ENCODE measurements at regions not wholly inside any gene's neighbourhood (a gene's known extent, or its start where the extent isn't known, plus 50 kb on each side); places are given as distances from the start of the nearest gene placed in this dataset.

DNA sequence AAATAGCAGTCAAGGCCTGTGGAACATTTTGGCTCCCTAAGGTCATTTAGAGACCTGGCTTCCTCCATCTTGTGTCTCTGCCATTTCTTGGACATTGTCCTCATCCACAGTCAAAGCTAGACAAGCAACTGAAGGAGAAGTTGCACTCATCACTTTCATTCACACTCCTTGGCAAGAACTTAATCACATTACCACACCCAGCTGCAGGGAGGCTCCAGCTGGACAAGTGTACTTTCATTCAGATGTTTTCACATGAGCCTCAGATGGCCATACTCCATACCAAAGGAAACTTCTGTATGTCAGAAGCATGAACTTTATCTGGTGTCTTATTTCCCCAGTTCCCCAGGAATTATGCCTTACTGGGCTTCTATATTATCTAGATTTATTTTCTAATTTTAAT is 537.4 kb downstream of the TMEM135 start:
- H3K27me3 Mint-ChIP-seq (ENCODE audit: low read depth): no peaks in the 10 kb centered on the region
- peak overlapping the region in 1 of 3 experiments; percentile 95; a peak in 2 of 7 replicates for H3K27ac Mint-ChIP-seq
- no peaks in the 10 kb centered on the region for H3K79me1 ChIP-seq (ENCODE audit: insufficient read depth, low read depth, low read length, poor library complexity, severe bottlenecking)

More for the DNA sequence above, 537.4 kb downstream of the TMEM135 start:
- Mint-ChIP-seq H3K9me3 (no peaks in the 10 kb centered on the region), H3K36me3 (ENCODE audit: insufficient read depth in 1 of 3, low read depth in 3 of 3) (no peaks in the 10 kb centered on the region; a peak in 2 of 7 replicates), H3K4me1 (peaks cover 37 to 47% of the 10 kb centered on the region in 2 experiments), H3K4me3 (no peak overlapping the region)
- no peak overlapping the region for H2BK20ac ChIP-seq (ENCODE audit: low read depth, low read length, poor library complexity, severe bottlenecking)
- H3K23ac ChIP-seq (ENCODE audit: insufficient read length, low read depth, low read length): no peak overlapping the region
- H2BK15ac ChIP-seq (ENCODE audit: low read depth, low read length): no peak overlapping the region
- TF ChIP-seq, protein P1, sequence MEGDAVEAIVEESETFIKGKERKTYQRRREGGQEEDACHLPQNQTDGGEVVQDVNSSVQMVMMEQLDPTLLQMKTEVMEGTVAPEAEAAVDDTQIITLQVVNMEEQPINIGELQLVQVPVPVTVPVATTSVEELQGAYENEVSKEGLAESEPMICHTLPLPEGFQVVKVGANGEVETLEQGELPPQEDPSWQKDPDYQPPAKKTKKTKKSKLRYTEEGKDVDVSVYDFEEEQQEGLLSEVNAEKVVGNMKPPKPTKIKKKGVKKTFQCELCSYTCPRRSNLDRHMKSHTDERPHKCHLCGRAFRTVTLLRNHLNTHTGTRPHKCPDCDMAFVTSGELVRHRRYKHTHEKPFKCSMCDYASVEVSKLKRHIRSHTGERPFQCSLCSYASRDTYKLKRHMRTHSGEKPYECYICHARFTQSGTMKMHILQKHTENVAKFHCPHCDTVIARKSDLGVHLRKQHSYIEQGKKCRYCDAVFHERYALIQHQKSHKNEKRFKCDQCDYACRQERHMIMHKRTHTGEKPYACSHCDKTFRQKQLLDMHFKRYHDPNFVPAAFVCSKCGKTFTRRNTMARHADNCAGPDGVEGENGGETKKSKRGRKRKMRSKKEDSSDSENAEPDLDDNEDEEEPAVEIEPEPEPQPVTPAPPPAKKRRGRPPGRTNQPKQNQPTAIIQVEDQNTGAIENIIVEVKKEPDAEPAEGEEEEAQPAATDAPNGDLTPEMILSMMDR (conservative IDR thresholded peaks at IDR 0.05): no peak
- H3T11ph ChIP-seq (ENCODE audit: low read length): no peak overlapping the region
- H2BK5ac ChIP-seq (ENCODE audit: insufficient read length, low read length): no peak overlapping the region
- H3K14ac ChIP-seq (ENCODE audit: insufficient read depth, low read length): no peak overlapping the region
- no peaks in the 10 kb centered on the region for H4K20me1 ChIP-seq (ENCODE audit: control insufficient read depth, insufficient read depth, insufficient read length)
- 0 out of 2 replicates have a peak, but pooled peaks cover 4% of the 10 kb centered on the region for H3K4me1 ChIP-seq (ENCODE audit: insufficient read depth, low read length)
- no peaks in the 10 kb centered on the region for H3K79me2 ChIP-seq (ENCODE audit: insufficient read depth, low read length)
- H2AK5ac ChIP-seq (ENCODE audit: insufficient read length, low read length): no peak overlapping the region
- H3K4ac ChIP-seq (ENCODE audit: low read depth, low read length): no peak overlapping the region
- no peak overlapping the region for H4K5ac ChIP-seq (ENCODE audit: insufficient read length, low read depth, low read length)
- no peak overlapping the region for H3K4me2 ChIP-seq (ENCODE audit: insufficient read depth, insufficient read length, low read length)
- H2BK120ac ChIP-seq (ENCODE audit: low read depth, low read length, poor library complexity, severe bottlenecking): no peak overlapping the region
- H2AFZ ChIP-seq (ENCODE audit: low read length): no peak overlapping the region
- H3K9ac ChIP-seq (ENCODE audit: extremely low read depth, insufficient read length, low read length): no peak overlapping the region
- H4K91ac ChIP-seq (ENCODE audit: insufficient read length, low read depth, low read length): no peak overlapping the region
- H3K27ac ChIP-seq (ENCODE audit: insufficient read length, low read depth, low read length): no peak overlapping the region
- H3K18ac ChIP-seq (ENCODE audit: insufficient read length, low read depth, low read length): no peak overlapping the region
- no peak for DNase-seq
- no peak overlapping the region for H2BK12ac ChIP-seq (ENCODE audit: insufficient read length, low read depth, low read length)
- H4K8ac ChIP-seq (replicated peaks; ENCODE audit: insufficient read length, low read depth, low read length): no peak overlapping the region
- no peaks in the 10 kb centered on the region for H3K9me3 ChIP-seq (ENCODE audit: control insufficient read depth, low read depth, low read length)
- no peaks in the 10 kb centered on the region for H3K23me2 ChIP-seq (ENCODE audit: insufficient read length, low read depth, low read length, poor library complexity, severe bottlenecking)
- H3K27me3 ChIP-seq (ENCODE audit: insufficient read depth, low read length): no peaks in the 10 kb centered on the region
- H3K56ac ChIP-seq (ENCODE audit: insufficient read length, low read depth, low read length): no peak overlapping the region

Data from H9 (cell line).